ENCODE measurements at regions not wholly inside any gene's neighbourhood (a gene's known extent, or its start where the extent isn't known, plus 50 kb on each side); places are given as distances from the start of the nearest gene placed in this dataset.
"Not testable (repeated sequence)": the region's sequence is repeated elsewhere in the genome, so short reads cannot be mapped to it uniquely, and the experiment has no call there.

DNA sequence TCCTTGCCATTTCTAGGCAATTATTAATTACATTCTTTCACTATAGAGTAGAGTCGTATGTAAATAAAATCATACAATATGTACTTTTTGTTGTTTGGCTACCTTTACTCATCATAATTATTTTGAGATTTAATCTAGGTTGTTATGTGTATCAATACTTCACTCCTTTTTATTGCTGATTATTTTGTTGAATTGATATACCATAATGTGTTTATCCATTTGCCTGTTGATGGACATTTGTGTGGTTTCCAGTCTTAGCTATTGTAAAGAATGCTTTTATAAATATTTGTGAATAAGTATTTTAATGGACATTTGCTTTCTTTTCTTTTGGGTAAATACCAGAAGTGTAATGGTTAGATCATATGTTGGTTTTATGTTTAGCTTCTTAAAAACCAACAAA, 174.0 kb downstream of the RAMP3 start:
- Mint-ChIP-seq H3K36me3 (peaks cover 0 to 28% (median 0%) of the 10 kb centered on the region in 3 donors), H3K27ac (no peak overlapping the region), H3K9me3 (peaks cover 9 to 50% (median 29%) of the 10 kb centered on the region in 9 donors), H3K4me3 (no peak overlapping the region), H3K27me3 (peaks cover 30 to 63% (median 35%) of the 10 kb centered on the region in 5 donors), H3K4me1 (no peaks in the 10 kb centered on the region)
- DNase-seq (no peak), ATAC-seq (no peak)
- POLR2A ChIA-PET: no interaction called here

DNA sequence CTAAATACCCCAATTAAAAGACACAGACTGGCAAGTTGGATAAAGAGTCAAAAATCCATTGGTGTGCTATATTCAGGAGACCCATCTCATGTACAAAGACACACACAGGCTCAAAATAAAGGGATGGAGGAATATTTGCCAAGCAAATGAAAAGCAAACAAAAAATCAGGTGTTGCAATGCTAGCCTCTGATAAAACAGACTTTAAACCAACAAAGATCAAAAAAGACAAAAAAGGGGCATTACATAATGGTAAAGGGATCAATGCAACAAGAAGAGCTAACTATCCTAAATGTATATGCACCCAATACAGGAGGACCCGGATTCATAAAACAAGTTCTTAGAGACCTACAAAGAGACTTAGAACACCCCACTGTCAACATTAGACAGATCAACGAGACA, 177.4 kb downstream of the RAMP3 start:
- H3K4me1 Mint-ChIP-seq, POLR2A ChIA-PET, H3K4me3 Mint-ChIP-seq, DNase-seq, H3K27ac Mint-ChIP-seq, ATAC-seq: not testable (repeated sequence)
- H3K36me3 Mint-ChIP-seq: peaks cover 0 to 28% (median 0%) of the 10 kb centered on the region in 3 donors
- peaks cover 29 to 64% (median 38%) of the 10 kb centered on the region in 5 donors for H3K27me3 Mint-ChIP-seq
- H3K9me3 Mint-ChIP-seq: peaks cover 9 to 50% (median 28%) of the 10 kb centered on the region in 9 donors

DNA sequence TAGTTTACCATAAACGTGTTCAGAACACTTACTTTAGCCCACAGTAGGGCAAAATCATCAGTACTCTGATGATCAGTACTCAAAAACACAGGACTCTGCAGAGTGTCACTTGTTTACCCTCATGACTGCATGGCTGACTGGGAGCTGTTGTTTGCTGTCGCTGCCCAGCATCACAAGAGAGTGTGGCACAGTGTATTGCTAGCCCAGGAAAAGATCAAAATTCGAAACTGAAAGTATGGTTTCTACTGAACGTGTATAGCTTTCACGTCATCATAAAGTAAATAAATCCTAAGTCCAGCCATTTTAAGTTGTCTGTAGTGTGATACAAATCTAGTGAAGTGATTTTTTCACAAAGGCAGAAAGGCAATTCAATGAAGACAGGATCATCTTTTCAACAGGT, 184.6 kb downstream of the RAMP3 start:
- no peaks in the 10 kb centered on the region for H3K4me1 Mint-ChIP-seq
- peaks cover under 1 to 23% (median 6%) of the 10 kb centered on the region in 5 donors for H3K27me3 Mint-ChIP-seq
- peak overlapping the region in 1 of 10 donors; percentile 37 for H3K4me3 Mint-ChIP-seq
- POLR2A ChIA-PET: no interaction called here
- no peak overlapping the region for H3K27ac Mint-ChIP-seq
- DNase-seq (no peak), ATAC-seq (no peak)
- H3K36me3 Mint-ChIP-seq: no peaks in the 10 kb centered on the region
- H3K9me3 Mint-ChIP-seq: peaks cover 0 to 3% (median 0%) of the 10 kb centered on the region in 9 donors

DNA sequence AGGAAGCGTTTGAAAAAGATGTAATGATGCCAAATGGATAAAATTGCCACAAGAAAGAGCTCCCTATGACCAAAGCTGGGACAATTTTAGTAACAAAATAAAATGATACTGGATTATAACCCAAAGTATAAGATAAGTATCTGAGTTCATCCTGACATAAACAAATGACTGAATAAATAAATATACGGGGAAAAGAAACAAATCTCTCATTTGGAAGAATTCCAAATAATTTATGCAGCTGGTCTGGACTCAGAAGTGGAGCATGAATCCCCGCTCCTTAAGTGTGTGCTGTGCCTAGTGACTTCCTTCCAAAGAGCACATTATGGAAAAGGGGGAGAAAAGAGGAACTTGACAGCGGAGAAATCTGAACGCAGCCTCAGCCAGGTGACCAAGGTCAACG, 186.2 kb downstream of the RAMP3 start:
- POLR2A ChIA-PET: no interaction called here
- Mint-ChIP-seq H3K4me1 (no peaks in the 10 kb centered on the region), H3K36me3 (no peaks in the 10 kb centered on the region), H3K27ac (no peak overlapping the region), H3K4me3 (no peak overlapping the region), H3K9me3 (peaks cover 0 to 3% (median 0%) of the 10 kb centered on the region in 9 donors), H3K27me3 (peaks cover 5 to 17% (median 7%) of the 10 kb centered on the region in 5 donors)
- no peak for ATAC-seq
- no peak for DNase-seq

DNA sequence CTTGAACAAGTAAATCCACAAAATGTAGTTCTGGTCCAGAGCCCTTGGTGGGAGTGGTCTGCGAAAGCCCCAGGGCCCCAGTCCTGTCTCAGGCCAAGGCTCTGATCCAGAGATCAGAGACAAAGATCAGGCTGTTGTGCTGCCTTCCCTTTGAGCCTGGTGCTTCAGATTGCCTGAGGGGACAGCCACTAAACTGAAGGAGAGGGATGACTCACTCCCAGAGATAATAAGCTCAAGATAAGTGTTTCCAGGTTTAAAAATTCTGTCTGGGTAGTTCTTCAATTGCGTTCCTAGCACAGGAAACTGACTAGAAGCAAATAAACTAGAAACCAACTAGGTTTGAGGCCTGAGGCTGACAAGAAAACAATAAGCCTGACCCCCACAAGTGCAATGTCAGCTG, 190.2 kb downstream of the RAMP3 start:
- Mint-ChIP-seq H3K27ac (no peak overlapping the region), H3K9me3 (peaks cover 0 to 3% (median 0%) of the 10 kb centered on the region in 9 donors), H3K4me3 (no peak overlapping the region), H3K36me3 (no peaks in the 10 kb centered on the region), H3K27me3 (peaks cover 10 to 38% (median 13%) of the 10 kb centered on the region in 5 donors), H3K4me1 (no peaks in the 10 kb centered on the region)
- ATAC-seq (no peak), DNase-seq (no peak)
- POLR2A ChIA-PET: no interaction called here

DNA sequence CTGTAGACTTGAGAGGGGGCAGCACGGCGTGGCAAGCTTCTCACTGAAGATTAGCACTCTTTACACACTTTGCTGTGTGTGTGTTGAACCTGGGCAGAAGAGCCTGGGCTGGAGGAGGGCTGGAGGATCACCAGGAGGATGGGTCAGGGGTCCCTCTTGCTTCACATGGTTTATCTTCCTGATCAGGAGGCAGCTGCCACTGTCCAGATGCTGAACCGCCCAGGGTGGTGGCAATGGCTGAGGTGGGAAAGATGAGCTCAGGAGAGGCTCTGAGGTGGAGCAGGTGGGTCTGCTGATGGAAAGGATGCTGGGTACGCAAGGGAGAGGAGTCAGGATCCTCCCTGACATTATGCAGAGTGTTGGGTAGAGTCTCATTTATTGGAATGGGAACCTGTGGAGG, 191.5 kb downstream of the RAMP3 start:
- POLR2A ChIA-PET: no interaction called here
- ATAC-seq (no peak), DNase-seq (no peak)
- no peaks in the 10 kb centered on the region for H3K4me1 Mint-ChIP-seq
- H3K36me3 Mint-ChIP-seq: no peaks in the 10 kb centered on the region
- H3K27me3 Mint-ChIP-seq: peaks cover 11 to 42% (median 22%) of the 10 kb centered on the region in 5 donors
- H3K4me3 Mint-ChIP-seq: no peak overlapping the region
- H3K9me3 Mint-ChIP-seq: peaks cover 0 to 3% (median 0%) of the 10 kb centered on the region in 9 donors
- H3K27ac Mint-ChIP-seq: no peak overlapping the region

DNA sequence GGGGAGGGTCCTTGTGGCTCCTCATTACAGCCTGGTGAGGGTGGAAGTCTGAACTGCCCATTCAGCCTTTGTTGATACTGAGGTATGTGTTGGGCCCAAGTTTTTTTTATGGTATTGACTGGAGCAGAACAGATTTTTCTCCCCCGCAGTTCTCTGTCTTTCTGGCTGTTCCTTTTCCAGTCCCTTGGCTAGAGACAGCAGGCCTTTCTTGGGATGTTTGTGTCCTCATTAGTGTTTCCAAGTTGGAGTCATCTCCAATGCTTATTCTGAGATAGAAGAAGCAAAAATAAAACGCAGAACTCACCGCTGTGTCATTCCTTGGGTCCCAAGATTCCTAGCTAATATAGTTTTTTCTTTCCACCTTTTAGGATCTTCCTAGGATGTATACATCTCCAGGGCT, 193.3 kb downstream of the RAMP3 start:
- ATAC-seq (no peak), DNase-seq (no peak)
- no peaks in the 10 kb centered on the region for H3K4me1 Mint-ChIP-seq
- H3K27me3 Mint-ChIP-seq: peaks cover 14 to 55% (median 24%) of the 10 kb centered on the region in 5 donors
- no peaks in the 10 kb centered on the region for H3K36me3 Mint-ChIP-seq
- H3K27ac Mint-ChIP-seq: no peak overlapping the region
- peaks cover 0 to 3% (median 0%) of the 10 kb centered on the region in 9 donors for H3K9me3 Mint-ChIP-seq
- no peak overlapping the region for H3K4me3 Mint-ChIP-seq
- POLR2A ChIA-PET: no interaction called here

DNA sequence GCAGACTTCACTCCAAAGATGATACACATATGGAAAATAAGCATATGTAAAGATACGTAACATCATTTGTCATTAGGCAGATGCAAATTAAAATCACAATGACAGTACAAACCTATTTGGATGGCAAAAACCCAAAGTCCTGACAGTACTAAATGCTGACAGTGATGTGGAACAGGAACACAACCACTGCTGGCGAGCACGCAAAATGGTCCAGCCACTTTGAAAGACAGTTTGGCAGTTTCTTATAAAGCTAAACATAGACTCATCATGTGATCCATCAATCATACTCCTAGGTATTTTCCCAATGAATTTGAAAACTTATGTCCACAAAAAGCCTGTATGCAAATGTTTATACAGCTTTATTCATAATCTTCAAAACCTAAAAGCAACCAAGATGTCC, 200.7 kb downstream of the RAMP3 start:
- ATAC-seq: no peak
- POLR2A ChIA-PET: no interaction called here
- DNase-seq: no peak
- Mint-ChIP-seq H3K36me3 (no peaks in the 10 kb centered on the region), H3K4me1 (no peaks in the 10 kb centered on the region), H3K4me3 (no peak overlapping the region), H3K27ac (no peak overlapping the region), H3K27me3 (peaks cover 6 to 39% (median 17%) of the 10 kb centered on the region in 5 donors), H3K9me3 (peaks cover 0 to 18% (median 9%) of the 10 kb centered on the region in 9 donors)

DNA sequence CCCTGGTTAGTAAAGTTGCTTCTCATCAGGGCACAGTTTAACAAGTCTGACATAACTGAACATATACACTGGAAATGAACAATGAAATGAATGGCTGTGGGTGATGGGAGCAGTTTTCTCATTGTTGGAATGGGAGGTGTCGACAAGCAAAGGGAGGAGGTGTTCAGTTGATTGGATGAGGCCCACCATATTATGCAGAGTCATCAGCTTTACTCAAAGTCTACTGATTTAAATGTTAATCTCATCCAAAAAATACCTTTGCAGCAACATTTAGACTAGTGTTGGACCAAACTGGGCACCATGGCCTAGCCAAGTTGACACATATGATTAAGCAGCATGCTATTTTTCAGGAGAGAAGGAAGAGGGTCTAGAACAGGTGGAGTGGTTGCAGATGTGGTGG, 201.7 kb downstream of the RAMP3 start:
- Mint-ChIP-seq H3K27ac (no peak overlapping the region), H3K9me3 (peaks cover 0 to 18% (median 9%) of the 10 kb centered on the region in 9 donors), H3K4me1 (no peaks in the 10 kb centered on the region), H3K36me3 (no peaks in the 10 kb centered on the region), H3K4me3 (no peak overlapping the region), H3K27me3 (peaks cover 6 to 35% (median 12%) of the 10 kb centered on the region in 5 donors)
- POLR2A ChIA-PET: no interaction called here
- DNase-seq (no peak), ATAC-seq (no peak)

DNA sequence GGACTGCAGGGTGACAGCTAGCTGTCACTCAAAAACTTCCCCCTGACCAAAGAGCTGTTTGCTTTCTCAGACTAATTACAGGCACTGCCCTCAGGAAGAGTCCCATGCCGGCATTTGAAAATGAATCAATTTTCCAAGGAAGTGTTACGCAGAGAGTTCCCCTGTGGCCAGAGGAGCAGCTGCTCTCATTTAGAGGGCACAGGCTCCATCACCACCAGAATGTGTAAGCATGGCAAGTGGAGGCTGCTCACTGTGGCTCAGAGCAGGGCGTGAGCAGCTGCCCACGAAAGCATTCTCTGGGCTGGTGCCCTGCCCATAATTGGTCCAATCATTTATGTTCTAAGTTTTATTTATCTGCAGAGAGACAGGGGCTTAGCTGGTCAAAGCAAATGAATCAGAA, 202.2 kb downstream of the RAMP3 start:
- H3K27me3 Mint-ChIP-seq: peaks cover 6 to 30% (median 14%) of the 10 kb centered on the region in 5 donors
- DNase-seq: no peak
- ATAC-seq: no peak
- no peak overlapping the region for H3K4me3 Mint-ChIP-seq
- H3K27ac Mint-ChIP-seq: peak overlapping the region in 1 of 10 donors; percentile 51
- H3K36me3 Mint-ChIP-seq: no peaks in the 10 kb centered on the region
- POLR2A ChIA-PET: no interaction called here
- H3K9me3 Mint-ChIP-seq: peaks cover 0 to 18% (median 9%) of the 10 kb centered on the region in 9 donors
- H3K4me1 Mint-ChIP-seq: no peaks in the 10 kb centered on the region

DNA sequence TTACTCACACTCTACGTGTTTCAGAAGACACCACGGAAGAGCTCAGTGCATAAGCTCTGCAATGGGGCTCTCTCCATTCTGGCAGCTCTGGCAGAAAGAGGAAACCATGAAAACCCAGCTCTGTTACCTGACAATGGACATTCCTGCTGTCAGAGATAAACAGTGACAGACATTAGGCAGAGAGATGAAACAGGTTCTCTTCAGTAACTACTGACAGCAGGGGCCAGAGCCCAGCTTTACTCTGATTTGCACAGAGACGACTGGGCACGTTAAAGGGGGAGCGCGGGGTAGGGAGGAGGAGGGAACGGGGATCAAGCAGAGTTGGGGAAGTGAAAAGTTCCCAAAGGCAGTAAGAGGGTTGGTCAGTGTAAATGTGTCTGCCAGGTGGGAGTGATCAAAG, 206.1 kb downstream of the RAMP3 start:
- Mint-ChIP-seq H3K27ac (peak overlapping the region in 1 of 10 donors; percentile 21), H3K9me3 (peaks cover 0 to 10% (median 6%) of the 10 kb centered on the region in 9 donors), H3K4me3 (no peak overlapping the region), H3K27me3 (peaks cover 3 to 24% (median 17%) of the 10 kb centered on the region in 5 donors), H3K36me3 (no peaks in the 10 kb centered on the region), H3K4me1 (no peaks in the 10 kb centered on the region)
- DNase-seq (no peak), ATAC-seq (no peak)
- POLR2A ChIA-PET: no interaction called here

DNA sequence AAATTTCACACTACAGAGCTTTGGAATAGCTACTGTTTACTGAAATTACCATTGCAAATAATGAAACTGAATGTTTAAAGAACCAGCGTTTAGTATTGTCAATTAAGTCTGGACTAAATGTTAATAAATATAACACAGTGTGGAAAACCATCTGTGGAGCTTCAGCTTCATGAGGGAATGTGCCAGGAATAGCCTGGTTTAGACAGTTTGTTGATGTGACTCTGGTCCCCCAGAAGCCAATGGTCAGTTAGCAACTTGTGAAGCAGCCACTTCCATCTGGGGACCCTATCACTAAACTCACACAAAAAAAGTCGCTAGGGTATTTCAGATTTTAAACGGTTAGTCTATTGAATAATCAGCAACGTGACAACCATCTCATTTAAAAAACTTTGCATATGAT, 207.8 kb downstream of the RAMP3 start:
- DNase-seq (no peak), ATAC-seq (no peak)
- H3K27me3 Mint-ChIP-seq: peaks cover 8 to 24% (median 18%) of the 10 kb centered on the region in 5 donors
- H3K36me3 Mint-ChIP-seq: no peaks in the 10 kb centered on the region
- no peak overlapping the region for H3K27ac Mint-ChIP-seq
- H3K9me3 Mint-ChIP-seq: peaks cover 0 to 6% (median 0%) of the 10 kb centered on the region in 9 donors
- POLR2A ChIA-PET: no interaction called here
- no peaks in the 10 kb centered on the region for H3K4me1 Mint-ChIP-seq
- H3K4me3 Mint-ChIP-seq: no peak overlapping the region

DNA sequence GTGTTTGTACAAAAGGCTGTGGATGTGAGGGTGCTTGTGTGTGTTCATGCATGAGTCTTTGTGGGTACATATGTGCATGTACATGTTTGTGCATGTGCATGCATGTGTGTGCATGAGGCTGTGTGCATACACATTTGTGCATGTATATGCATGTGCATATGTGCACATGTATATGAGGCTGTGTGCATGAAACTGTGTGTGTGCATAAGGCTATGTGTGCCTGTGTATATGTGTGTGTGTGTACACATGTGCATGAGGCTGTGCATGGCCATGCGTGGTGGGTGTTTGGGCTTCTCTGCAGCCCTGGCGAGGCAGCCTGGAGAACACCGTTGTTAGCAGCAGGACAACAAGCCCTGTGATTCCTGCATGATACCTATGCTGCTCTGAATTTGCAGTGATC, 207.7 kb upstream of the ADCY1 start:
- Mint-ChIP-seq H3K27me3 (peaks cover 8 to 22% (median 22%) of the 10 kb centered on the region in 5 donors), H3K4me3 (no peak overlapping the region), H3K27ac (no peak overlapping the region), H3K36me3 (no peaks in the 10 kb centered on the region), H3K4me1 (no peaks in the 10 kb centered on the region), H3K9me3 (peaks cover 0 to 6% (median 2%) of the 10 kb centered on the region in 9 donors)
- ATAC-seq: no peak
- no peak for DNase-seq
- POLR2A ChIA-PET: no interaction called here

DNA sequence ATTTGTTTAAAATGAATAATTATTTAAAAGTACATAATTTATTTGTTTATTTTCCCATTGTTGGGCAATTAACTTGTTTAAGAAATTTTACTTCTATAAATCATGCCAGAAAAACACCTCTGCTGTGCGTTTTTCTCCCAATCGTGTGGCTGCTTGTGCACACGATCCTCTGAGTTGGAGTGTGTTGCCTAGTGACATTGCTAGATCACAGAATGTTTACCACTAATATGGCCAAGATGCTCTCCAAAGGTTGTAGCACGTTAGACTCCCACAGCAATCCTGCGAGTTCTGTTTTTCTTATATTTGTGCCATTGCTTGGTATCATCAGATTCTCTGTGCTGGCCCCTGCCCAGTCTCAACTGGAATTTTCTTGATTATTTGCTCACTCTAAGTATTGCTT, 207.1 kb upstream of the ADCY1 start:
- no peak for ATAC-seq
- no peak for DNase-seq
- Mint-ChIP-seq H3K4me1 (no peaks in the 10 kb centered on the region), H3K36me3 (no peaks in the 10 kb centered on the region), H3K27me3 (peaks cover 6 to 21% (median 21%) of the 10 kb centered on the region in 5 donors), H3K4me3 (no peak overlapping the region), H3K27ac (no peak overlapping the region), H3K9me3 (peaks cover 0 to 6% (median 2%) of the 10 kb centered on the region in 9 donors)
- POLR2A ChIA-PET: no interaction called here
